Spleen (tissue), 7 donors: ENCODE measurements at regions not wholly inside any gene's neighbourhood (a gene's known extent, or its start where the extent isn't known, plus 50 kb on each side); places are given as distances from the start of the nearest gene placed in this dataset.

Source experiments
- CTCF ChIP-seq, 11 experiments: fragments of 200-600 bp in 7 of 11; fragments of 450-650 bp in 4 of 11; sonication (generic) in 4 of 11; IDR thresholded peaks in 8 of 11; conservative IDR thresholded peaks in 3 of 11; 1 replicate in 7 of 11; 2 replicates in 4 of 11; pipeline versions ENCODE4 v1.4.0 to v1.8.0; 2016 to 2021; ENCODE audit warnings: antibody characterized with exemption in 11 of 11, inconsistent platforms in 4 of 11, mild to moderate bottlenecking in 1 of 11
- POLR2A ChIP-seq, 3 donors: fragments of 450-650 bp; IDR thresholded peaks; one replicate each; pipeline ENCODE4 v1.5.1; 2017; ENCODE audit warnings: antibody characterized with exemption in 3 of 3, mild to moderate bottlenecking in 1 of 3
- donor health status: DM: no; HTN: no; CAD: no; lungs with moderate emphysema.
- donor health status: DM: no; HTN: no; CAD: no.
- donor health status: DM: no; HTN: no; CAD: no.

DNA sequence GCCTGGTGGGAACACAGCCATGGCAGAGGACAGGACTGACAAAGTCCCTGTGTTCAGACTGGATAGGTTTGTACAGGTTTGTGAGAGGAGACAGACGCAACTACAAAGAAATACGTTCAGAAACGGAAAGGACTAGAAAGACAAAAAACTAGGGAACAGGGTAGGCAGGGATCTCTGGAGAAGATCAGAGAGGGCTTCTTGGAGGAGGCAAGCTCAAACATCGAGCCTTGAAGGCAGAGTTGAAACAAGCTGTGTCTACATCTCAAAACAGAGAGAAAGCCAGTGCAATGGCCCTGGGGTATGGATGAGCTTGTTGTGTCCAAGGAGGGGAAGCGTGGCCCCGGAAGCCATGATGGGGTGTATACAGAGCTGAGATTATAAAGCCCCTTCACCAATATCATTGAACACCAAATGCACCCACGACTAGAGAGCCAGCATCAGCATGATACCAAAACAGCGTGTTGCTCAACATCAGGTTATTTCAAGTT lies 89.6 kb upstream of the NCOR2 start:
- no peak for TF ChIP-seq CTCF (IDR thresholded peaks at IDR 0.05 in 8 of 11, conservative IDR thresholded peaks at IDR 0.05 in 3 of 11)
- TF ChIP-seq POLR2A (IDR thresholded peaks at IDR 0.05) = no peak
